ENCODE measurements at regions not wholly inside any gene's neighbourhood (a gene's known extent, or its start where the extent isn't known, plus 50 kb on each side); places are given as distances from the start of the nearest gene placed in this dataset.

- no peaks in the 10 kb centered on the region for H3K9me3 Mint-ChIP-seq (ENCODE audit: unreplicated experiment)
- H3K4me1 Mint-ChIP-seq (ENCODE audit: low read depth, unreplicated experiment), result peaks cover 13% of the 10 kb centered on the region
- H3K27me3 ChIP-seq (ENCODE audit: insufficient read depth, low read length), result no peaks in the 10 kb centered on the region
- TF ChIP-seq CTCF (IDR thresholded peaks at IDR 0.05; ENCODE audit: insufficient read depth, low read depth, low read length) (no peak), EZH2 (IDR thresholded peaks at IDR 0.05; ENCODE audit: insufficient read depth, low read length) (no peak)
- H3K27me3 Mint-ChIP-seq (ENCODE audit: low read depth, unreplicated experiment), result no peaks in the 10 kb centered on the region
- no peak overlapping the region for H3K4me3 Mint-ChIP-seq (ENCODE audit: unreplicated experiment)
- H3K27ac Mint-ChIP-seq (ENCODE audit: unreplicated experiment), result no peak overlapping the region
- no peaks in the 10 kb centered on the region for H4K20me1 ChIP-seq (ENCODE audit: insufficient read depth, low read length)
- no peak overlapping the region for H3K9ac ChIP-seq (ENCODE audit: low read length)
- no peak for DNase-seq (ENCODE audit: low read depth)
- H3K4me1 ChIP-seq (ENCODE audit: insufficient read depth, low read length), result no peaks in the 10 kb centered on the region
- no peak overlapping the region for H3K4me2 ChIP-seq (ENCODE audit: low read length)
- H3K27ac ChIP-seq (ENCODE audit: low read depth, low read length), result no peak overlapping the region
- no peaks in the 10 kb centered on the region for H3K36me3 Mint-ChIP-seq (ENCODE audit: low read depth, unreplicated experiment)
- no peak overlapping the region for H2AFZ ChIP-seq (ENCODE audit: low read depth, low read length)
- no peaks in the 10 kb centered on the region for H3K79me2 ChIP-seq (ENCODE audit: insufficient read depth, low read length)
- H3K9me3 ChIP-seq (ENCODE audit: insufficient read depth, low read depth, low read length), result no peaks in the 10 kb centered on the region
- FAIRE-seq, result no peak
- H3K36me3 ChIP-seq (ENCODE audit: insufficient read depth, low read length), result no peaks in the 10 kb centered on the region
- no peak overlapping the region for H3K4me3 ChIP-seq (ENCODE audit: insufficient read depth, low read depth, low read length)
Measured at GRCh38 chr3:117404730-117405129, 695.2 kb downstream of the TUSC7 start.

DNA sequence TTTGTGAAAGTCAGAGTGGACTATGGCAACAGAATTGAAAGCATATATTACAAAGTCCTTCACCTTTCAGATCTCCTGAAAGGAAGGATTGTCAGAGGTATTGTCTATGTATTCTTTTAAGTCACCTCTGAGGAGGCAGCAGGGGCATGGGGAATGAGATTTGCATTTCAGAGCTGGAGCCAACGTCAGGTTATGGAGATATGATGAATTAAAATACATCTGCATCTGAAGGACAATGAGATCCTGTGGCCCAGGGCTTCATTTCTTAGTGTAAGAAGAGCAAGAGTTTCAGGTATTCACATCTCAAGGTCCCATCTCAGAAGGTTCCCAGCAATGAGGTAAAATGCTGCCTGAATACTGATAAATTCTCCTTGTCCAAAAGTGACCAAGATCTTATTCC lies 695.8 kb downstream of the TUSC7 start:
- Histone ChIP-seq H3K27ac (ENCODE audit: low read depth, low read length) (no peak overlapping the region), H3K9me3 (ENCODE audit: insufficient read depth, low read depth, low read length) (no peaks in the 10 kb centered on the region), H2AFZ (ENCODE audit: low read depth, low read length) (no peak overlapping the region), H3K27me3 (ENCODE audit: insufficient read depth, low read length) (no peaks in the 10 kb centered on the region), H3K36me3 (ENCODE audit: insufficient read depth, low read length) (no peaks in the 10 kb centered on the region), H3K79me2 (ENCODE audit: insufficient read depth, low read length) (no peaks in the 10 kb centered on the region), H3K9ac (ENCODE audit: low read length) (no peak overlapping the region), H3K4me2 (ENCODE audit: low read length) (no peak overlapping the region), H3K4me3 (ENCODE audit: insufficient read depth, low read depth, low read length) (no peak overlapping the region), H4K20me1 (ENCODE audit: insufficient read depth, low read length) (no peaks in the 10 kb centered on the region), H3K4me1 (ENCODE audit: insufficient read depth, low read length) (no peaks in the 10 kb centered on the region)
- FAIRE-seq (no peak), DNase-seq (ENCODE audit: low read depth) (no peak)
- no peak for TF ChIP-seq CTCF (IDR thresholded peaks at IDR 0.05; ENCODE audit: insufficient read depth, low read depth, low read length)
- no peak for TF ChIP-seq EZH2 (IDR thresholded peaks at IDR 0.05; ENCODE audit: insufficient read depth, low read length)
- Mint-ChIP-seq H3K36me3 (ENCODE audit: low read depth, unreplicated experiment) (no peaks in the 10 kb centered on the region), H3K27ac (ENCODE audit: unreplicated experiment) (no peak overlapping the region), H3K9me3 (ENCODE audit: unreplicated experiment) (no peaks in the 10 kb centered on the region), H3K27me3 (ENCODE audit: low read depth, unreplicated experiment) (no peaks in the 10 kb centered on the region), H3K4me1 (ENCODE audit: low read depth, unreplicated experiment) (peaks cover 7% of the 10 kb centered on the region), H3K4me3 (ENCODE audit: unreplicated experiment) (no peak overlapping the region)

DNA sequence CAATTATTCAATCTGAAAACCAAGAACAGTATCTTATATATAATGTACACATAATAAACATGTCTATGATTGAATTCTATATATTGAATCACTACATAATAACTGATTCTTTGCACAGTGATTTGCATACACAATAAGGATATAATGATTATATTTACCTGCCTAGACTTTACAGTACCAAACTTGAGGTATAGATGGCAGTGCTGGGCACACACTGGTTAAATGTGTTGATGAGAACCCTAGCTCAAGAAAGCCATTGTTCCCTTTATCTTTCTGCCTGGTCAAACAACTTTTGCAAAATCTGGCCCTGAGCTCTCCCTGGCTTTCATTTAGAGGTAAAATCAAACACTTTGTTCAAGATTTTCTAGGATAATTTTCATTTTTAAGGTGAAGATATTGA lies 697.7 kb downstream of the TUSC7 start:
- Histone ChIP-seq H3K36me3 (ENCODE audit: insufficient read depth, low read length) (no peaks in the 10 kb centered on the region), H3K9me3 (ENCODE audit: insufficient read depth, low read depth, low read length) (no peaks in the 10 kb centered on the region), H3K79me2 (ENCODE audit: insufficient read depth, low read length) (no peaks in the 10 kb centered on the region), H3K4me1 (ENCODE audit: insufficient read depth, low read length) (no peaks in the 10 kb centered on the region), H3K27ac (ENCODE audit: low read depth, low read length) (no peak overlapping the region), H2AFZ (ENCODE audit: low read depth, low read length) (no peak overlapping the region), H3K27me3 (ENCODE audit: insufficient read depth, low read length) (no peaks in the 10 kb centered on the region), H4K20me1 (ENCODE audit: insufficient read depth, low read length) (no peaks in the 10 kb centered on the region), H3K9ac (ENCODE audit: low read length) (no peak overlapping the region), H3K4me3 (ENCODE audit: insufficient read depth, low read depth, low read length) (no peak overlapping the region), H3K4me2 (ENCODE audit: low read length) (no peak overlapping the region)
- no peak overlapping the region for H3K4me3 Mint-ChIP-seq (ENCODE audit: unreplicated experiment)
- peaks cover 7% of the 10 kb centered on the region for H3K4me1 Mint-ChIP-seq (ENCODE audit: low read depth, unreplicated experiment)
- no peak overlapping the region for H3K27ac Mint-ChIP-seq (ENCODE audit: unreplicated experiment)
- TF ChIP-seq EZH2 (IDR thresholded peaks at IDR 0.05; ENCODE audit: insufficient read depth, low read length) (no peak), CTCF (IDR thresholded peaks at IDR 0.05; ENCODE audit: insufficient read depth, low read depth, low read length) (peak; percentile 37)
- FAIRE-seq (no peak), DNase-seq (ENCODE audit: low read depth) (no peak)
- H3K36me3 Mint-ChIP-seq (ENCODE audit: low read depth, unreplicated experiment), result no peaks in the 10 kb centered on the region
- H3K27me3 Mint-ChIP-seq (ENCODE audit: low read depth, unreplicated experiment), result no peaks in the 10 kb centered on the region
- no peaks in the 10 kb centered on the region for H3K9me3 Mint-ChIP-seq (ENCODE audit: unreplicated experiment)

All from astrocyte (in vitro differentiated cells and primary cell).